ENCODE measurements at regions not wholly inside any gene's neighbourhood (a gene's known extent, or its start where the extent isn't known, plus 50 kb on each side); places are given as distances from the start of the nearest gene placed in this dataset.

DNA sequence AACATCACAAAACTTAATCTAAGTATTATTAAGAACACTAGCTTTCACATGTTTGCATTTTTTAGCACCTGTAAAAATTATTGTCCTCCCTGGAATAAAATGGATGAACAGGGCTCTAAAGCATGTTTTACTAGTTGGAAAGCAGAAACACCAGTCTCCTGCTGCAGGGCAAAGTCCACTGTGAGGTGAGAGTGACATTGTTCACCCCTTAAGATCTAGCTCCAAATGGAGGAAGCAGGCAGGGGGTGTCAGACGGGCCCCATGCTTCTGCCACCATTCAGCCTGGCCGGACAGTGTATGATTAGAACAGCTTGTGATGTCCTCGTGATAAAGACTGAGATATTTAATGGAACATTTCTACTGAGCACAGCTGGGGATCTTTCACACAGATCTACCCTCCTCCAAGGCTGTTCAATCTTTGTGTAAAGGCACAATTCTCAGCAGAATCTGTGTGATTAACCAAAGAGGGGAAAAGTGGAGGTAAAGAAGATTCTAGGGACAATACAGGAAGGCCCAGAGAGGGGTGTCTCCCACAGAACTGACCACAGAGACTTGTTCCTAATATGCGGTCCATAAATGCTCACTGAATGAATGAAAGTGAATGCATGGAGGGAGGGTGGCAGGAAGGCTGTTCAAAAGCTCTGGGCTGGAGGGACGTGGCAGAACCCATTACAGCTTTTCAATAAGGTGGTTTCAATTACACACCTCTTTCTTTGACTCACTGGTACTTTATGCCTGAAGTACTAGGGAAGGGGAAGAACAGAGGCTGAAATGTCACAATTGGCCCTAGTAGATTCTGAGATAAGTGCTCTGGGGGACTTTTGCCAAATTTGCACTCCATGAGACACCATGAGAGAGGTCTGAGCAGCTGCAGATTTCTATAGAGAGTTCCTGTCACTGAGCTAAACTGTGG, 239.1 kb upstream of the ARHGAP20 start:
- DNase-seq (ENCODE audit: low read depth in 4 of 4, low spot score in 3 of 4), result no peak

DNA sequence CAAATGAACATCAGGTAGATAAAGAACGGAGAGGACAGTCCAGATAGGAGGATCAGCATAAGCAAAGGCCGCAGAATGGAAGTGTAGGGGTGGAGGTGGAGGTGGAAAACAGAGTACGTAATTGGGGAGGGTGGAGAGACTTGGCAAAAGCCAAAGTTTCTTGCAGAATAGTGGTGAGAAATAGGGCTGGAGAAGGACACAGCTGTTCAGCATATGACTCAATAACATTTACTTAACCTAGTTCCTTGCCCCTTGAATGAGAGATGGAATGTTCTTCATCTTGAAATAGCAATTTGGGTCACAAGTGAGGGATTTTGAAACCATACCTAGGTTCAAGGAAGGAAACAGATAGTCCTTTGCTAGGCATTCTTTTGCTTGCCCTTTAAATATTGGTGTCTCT, 235.9 kb upstream of the ARHGAP20 start:
- no peak for DNase-seq (ENCODE audit: low read depth in 4 of 4, low spot score in 3 of 4)

DNA sequence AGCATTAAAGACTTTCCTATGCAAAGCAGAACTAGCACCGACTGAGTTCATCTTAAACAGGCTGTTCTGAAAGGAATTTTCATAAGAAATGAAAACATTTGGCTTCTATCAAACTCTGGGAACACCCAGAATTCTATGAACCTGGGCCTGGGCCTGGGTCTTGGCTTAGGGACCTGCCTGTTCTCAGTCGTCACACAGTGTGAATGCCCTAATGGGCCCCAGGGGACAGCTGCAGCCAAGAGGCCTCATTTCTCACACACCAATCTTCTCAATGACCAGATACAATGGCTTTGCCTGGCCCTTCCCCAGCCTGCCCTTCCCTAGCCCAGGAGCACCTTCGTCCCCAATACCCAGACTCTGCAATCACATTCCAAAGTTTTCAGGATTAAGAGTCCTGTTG, 234.9 kb upstream of the ARHGAP20 start:
- DNase-seq (ENCODE audit: low read depth in 4 of 4, low spot score in 3 of 4), result no peak

DNA sequence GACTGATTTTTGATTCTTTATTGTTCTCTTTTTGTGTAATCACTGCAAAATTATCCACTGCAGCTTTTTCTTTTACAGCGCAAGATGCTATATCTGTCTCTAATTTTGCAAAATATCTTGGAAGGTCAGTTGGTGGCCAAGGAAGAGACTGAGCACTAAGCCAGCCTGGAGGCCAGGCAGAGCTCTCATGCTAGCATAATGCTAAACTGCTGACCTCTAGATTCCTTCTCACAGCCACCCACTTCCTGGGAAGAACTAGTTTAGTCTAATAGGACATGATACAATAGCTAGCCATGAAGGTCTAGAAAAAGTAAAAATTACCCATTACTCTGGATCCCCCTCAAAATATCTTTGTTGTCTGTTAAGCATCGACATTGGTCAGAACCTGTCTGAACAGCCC, 227.2 kb upstream of the ARHGAP20 start:
- no peak for DNase-seq (ENCODE audit: low read depth in 4 of 4, low spot score in 3 of 4)

DNA sequence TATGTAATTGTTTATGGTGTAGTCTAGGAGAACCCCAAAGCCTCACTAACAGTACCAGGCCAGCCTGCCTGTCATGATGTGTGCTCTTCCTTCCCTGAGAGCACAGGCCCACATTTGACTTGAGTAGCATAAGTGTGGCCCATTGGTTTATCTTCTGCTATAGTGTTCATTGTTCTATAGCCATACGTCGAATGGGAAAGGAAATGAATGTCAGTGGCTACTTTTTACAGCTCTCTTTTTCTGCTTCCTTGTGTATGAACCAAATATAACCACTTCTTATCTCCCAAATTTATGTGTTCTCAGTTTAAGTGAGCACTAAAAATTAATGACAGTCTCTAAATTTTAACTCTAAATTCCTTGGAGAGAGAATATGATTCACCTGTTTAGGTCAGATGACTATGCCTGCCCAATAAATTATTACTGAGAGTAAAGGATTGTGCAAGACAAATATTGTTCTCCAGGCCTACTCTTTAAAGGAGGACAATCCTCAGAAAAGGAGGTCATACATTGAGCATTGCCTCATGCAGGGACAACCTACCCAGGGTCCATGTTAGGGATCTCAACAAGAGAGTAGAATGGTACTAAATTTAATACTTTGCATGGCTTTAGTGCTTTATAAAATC, 222.9 kb upstream of the ARHGAP20 start:
- DNase-seq (ENCODE audit: low read depth in 4 of 4, low spot score in 3 of 4), result no peak

DNA sequence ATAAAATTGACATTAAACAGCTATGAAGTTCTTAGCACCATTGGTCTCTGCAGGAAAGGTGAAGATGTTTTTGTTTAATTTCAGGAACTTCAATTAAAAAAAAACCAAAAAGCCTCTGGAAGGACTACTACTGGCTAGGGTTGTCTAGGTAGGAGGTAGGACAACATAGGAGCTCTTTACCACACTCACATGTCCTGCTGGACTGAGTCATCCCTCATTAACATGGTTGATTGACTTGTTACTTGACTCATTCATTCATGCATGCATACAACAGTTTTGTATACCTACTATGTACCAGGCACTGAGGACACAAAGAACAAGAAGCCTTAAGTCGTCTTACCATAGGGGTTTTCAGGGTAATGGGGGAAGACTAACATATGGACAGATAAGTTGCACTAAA, 216.9 kb upstream of the ARHGAP20 start:
- no peak for DNase-seq (ENCODE audit: low read depth in 4 of 4, low spot score in 3 of 4)

- no peak for DNase-seq (ENCODE audit: low read depth in 4 of 4, low spot score in 3 of 4)
Observed at GRCh38 chr11:110928391-110928790, 216.2 kb upstream of the ARHGAP20 start.

GRCh38 chr11:110921742-110922521, 209.7 kb upstream of the ARHGAP20 start:
- DNase-seq (ENCODE audit: low read depth in 4 of 4, low spot score in 3 of 4), result no peak

DNA sequence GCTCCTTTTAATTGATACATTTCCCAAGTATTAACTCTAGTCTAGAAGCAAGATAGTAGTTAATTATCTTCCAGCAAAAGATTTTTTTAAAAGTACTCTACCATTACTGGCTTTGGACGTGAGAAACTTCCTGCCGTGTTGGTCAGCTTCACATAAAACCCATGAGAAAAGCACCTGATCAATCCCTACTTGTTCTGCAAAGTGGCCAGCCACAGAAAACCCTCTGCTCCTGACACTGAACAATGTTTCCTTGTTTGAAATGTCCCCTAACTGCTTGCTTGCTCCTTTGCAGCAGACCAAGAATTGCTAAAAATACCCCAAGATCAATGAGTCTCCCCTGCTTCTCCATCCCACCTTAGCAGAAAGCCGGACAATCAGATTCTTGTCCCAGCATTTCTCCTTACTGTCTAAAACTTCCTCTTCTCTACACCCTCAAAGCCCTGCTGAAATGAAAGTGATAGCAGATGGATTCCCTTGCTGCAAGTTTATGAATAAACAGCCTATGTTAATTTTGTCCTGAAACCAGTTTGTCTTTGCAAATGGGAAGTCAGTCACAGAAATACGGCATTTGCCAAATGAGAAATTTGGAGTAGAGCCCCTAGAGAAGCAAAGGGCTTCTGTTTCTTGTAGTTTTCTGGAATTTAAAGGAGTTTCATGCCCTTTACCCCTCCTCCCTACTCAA, 207.1 kb upstream of the ARHGAP20 start:
- DNase-seq (ENCODE audit: low read depth in 4 of 4, low spot score in 3 of 4), result no peak

DNA sequence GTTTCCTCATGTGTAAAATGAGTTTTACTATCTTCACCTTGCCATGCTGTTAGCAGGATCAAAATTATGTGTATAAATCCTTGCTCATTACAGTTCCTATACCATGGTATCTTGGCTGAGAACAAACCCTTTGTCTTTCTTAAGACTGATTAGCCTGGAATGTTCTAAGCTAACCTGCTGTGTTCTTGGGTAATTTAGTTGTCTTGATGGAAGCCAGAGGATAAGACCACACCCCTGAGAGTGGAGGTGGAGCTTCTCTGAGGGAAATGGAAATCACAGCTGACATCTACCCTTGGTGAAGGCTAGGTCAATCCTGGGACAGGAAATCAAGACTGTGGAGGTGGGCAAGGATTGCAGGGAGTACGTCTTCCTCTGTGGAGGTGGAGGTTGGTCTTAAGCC, 206.1 kb upstream of the ARHGAP20 start:
- no peak for DNase-seq (ENCODE audit: low read depth in 4 of 4, low spot score in 3 of 4)

GRCh38 chr11:110912437-110912836, 200.2 kb upstream of the ARHGAP20 start:
- no peak for DNase-seq (ENCODE audit: low read depth in 4 of 4, low spot score in 3 of 4)

- no peak for DNase-seq (ENCODE audit: low read depth in 4 of 4, low spot score in 3 of 4)
Observed at GRCh38 chr11:110910384-110910783, 198.1 kb upstream of the ARHGAP20 start.

- no peak for DNase-seq (ENCODE audit: low read depth in 4 of 4, low spot score in 3 of 4)
Observed at GRCh38 chr11:110909336-110909735, 197.1 kb upstream of the ARHGAP20 start.

GRCh38 chr11:110908401-110909105, 196.3 kb upstream of the ARHGAP20 start:
- DNase-seq (ENCODE audit: low read depth in 4 of 4, low spot score in 3 of 4), result no peak

- DNase-seq (ENCODE audit: low read depth in 4 of 4, low spot score in 3 of 4), result no peak
Observed at GRCh38 chr11:110907629-110908028, 195.4 kb upstream of the ARHGAP20 start.

DNA sequence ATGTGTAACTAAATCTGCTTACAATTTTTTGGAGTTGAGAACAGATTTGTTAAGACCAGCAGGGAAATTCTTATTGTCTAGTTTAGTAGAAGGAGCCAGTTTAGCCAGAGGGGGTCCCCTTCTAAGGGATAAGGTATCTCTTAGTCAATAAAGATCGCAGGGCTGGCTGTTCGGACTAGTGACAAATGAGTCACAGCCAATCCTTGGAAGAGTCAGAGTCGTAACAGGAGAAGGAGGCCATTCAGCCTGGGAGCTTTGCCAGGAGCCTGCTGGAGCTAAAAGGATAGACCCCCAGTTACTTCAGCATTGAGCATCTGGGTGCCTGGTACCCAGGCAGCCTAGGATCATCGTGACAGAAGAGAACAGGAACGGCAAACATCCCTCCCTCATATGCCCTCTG, 191.6 kb upstream of the ARHGAP20 start:
- DNase-seq (ENCODE audit: low read depth in 4 of 4, low spot score in 3 of 4), result no peak

- DNase-seq (ENCODE audit: low read depth in 4 of 4, low spot score in 3 of 4), result no peak
Observed at GRCh38 chr11:110903378-110903777, 191.1 kb upstream of the ARHGAP20 start.

DNA sequence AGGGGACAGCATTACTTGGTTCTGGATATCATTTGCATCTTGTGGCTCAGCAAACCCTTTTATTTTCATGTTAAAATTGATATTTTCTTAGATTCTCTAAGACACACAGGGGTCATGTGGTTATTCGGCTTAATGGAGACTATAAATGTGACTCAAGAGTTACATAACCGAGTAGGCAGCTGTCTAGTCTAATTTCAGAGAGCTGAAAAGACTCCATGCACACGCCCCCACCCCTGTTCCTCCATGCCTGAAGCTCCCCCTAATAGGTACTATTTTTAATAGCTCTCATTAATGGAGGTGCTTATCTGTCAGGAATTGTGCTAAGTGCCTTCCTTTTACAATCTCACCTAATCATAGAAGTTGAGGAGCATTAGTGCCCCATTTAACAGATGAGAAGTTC, 189.2 kb upstream of the ARHGAP20 start:
- no peak for DNase-seq (ENCODE audit: low read depth in 4 of 4, low spot score in 3 of 4)

- no peak for DNase-seq (ENCODE audit: low read depth in 4 of 4, low spot score in 3 of 4)
Observed at GRCh38 chr11:110900426-110900825, 188.2 kb upstream of the ARHGAP20 start.

GRCh38 chr11:110897035-110897434, 184.8 kb upstream of the ARHGAP20 start:
- no peak for DNase-seq (ENCODE audit: low read depth in 4 of 4, low spot score in 3 of 4)
